ENCODE measurements at regions not wholly inside any gene's neighbourhood (a gene's known extent, or its start where the extent isn't known, plus 50 kb on each side); places are given as distances from the start of the nearest gene placed in this dataset.

DNA sequence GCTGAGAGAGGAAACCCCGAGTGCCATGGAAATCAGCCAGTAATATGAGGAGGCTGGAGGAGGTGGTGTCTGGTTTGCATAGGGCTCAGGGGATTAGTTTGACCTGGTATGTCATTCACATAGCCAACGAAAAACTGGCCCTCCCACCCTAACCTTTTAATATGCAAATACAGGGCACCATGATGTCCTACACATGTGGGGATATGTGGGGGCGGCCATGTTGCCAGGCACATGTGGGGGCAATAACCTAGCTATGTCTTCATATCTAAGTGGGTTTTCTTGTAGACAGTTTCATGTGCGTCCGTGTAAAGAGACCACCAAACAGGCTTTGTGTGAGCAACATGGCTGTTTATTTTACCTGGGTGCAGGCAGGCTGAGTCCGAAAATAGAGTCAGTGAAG is 110.1 kb downstream of the MOBP start:
- TF ChIP-seq, protein P1, sequence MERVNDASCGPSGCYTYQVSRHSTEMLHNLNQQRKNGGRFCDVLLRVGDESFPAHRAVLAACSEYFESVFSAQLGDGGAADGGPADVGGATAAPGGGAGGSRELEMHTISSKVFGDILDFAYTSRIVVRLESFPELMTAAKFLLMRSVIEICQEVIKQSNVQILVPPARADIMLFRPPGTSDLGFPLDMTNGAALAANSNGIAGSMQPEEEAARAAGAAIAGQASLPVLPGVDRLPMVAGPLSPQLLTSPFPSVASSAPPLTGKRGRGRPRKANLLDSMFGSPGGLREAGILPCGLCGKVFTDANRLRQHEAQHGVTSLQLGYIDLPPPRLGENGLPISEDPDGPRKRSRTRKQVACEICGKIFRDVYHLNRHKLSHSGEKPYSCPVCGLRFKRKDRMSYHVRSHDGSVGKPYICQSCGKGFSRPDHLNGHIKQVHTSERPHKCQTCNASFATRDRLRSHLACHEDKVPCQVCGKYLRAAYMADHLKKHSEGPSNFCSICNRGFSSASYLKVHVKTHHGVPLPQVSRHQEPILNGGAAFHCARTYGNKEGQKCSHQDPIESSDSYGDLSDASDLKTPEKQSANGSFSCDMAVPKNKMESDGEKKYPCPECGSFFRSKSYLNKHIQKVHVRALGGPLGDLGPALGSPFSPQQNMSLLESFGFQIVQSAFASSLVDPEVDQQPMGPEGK (tag by site-specific recombination; IDR thresholded peaks at IDR 0.05), result no peak
- TF ChIP-seq, protein P2, sequence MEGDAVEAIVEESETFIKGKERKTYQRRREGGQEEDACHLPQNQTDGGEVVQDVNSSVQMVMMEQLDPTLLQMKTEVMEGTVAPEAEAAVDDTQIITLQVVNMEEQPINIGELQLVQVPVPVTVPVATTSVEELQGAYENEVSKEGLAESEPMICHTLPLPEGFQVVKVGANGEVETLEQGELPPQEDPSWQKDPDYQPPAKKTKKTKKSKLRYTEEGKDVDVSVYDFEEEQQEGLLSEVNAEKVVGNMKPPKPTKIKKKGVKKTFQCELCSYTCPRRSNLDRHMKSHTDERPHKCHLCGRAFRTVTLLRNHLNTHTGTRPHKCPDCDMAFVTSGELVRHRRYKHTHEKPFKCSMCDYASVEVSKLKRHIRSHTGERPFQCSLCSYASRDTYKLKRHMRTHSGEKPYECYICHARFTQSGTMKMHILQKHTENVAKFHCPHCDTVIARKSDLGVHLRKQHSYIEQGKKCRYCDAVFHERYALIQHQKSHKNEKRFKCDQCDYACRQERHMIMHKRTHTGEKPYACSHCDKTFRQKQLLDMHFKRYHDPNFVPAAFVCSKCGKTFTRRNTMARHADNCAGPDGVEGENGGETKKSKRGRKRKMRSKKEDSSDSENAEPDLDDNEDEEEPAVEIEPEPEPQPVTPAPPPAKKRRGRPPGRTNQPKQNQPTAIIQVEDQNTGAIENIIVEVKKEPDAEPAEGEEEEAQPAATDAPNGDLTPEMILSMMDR (tag by site-specific recombination; IDR thresholded peaks at IDR 0.05), result no peak
- TF ChIP-seq ZNF660 (tag by site-specific recombination; IDR thresholded peaks at IDR 0.05) (no peak), ZFP3 (tag by site-specific recombination; IDR thresholded peaks at IDR 0.05; ENCODE audit: low read depth) (no peak), OVOL3 (tag by site-specific recombination; IDR thresholded peaks at IDR 0.05) (no peak), PRDM1 (tag by site-specific recombination; IDR thresholded peaks at IDR 0.05) (no peak), ZNF776 (tag by site-specific recombination; IDR thresholded peaks at IDR 0.05; ENCODE audit: borderline replicate concordance) (no peak)
- TF ChIP-seq, protein P3, sequence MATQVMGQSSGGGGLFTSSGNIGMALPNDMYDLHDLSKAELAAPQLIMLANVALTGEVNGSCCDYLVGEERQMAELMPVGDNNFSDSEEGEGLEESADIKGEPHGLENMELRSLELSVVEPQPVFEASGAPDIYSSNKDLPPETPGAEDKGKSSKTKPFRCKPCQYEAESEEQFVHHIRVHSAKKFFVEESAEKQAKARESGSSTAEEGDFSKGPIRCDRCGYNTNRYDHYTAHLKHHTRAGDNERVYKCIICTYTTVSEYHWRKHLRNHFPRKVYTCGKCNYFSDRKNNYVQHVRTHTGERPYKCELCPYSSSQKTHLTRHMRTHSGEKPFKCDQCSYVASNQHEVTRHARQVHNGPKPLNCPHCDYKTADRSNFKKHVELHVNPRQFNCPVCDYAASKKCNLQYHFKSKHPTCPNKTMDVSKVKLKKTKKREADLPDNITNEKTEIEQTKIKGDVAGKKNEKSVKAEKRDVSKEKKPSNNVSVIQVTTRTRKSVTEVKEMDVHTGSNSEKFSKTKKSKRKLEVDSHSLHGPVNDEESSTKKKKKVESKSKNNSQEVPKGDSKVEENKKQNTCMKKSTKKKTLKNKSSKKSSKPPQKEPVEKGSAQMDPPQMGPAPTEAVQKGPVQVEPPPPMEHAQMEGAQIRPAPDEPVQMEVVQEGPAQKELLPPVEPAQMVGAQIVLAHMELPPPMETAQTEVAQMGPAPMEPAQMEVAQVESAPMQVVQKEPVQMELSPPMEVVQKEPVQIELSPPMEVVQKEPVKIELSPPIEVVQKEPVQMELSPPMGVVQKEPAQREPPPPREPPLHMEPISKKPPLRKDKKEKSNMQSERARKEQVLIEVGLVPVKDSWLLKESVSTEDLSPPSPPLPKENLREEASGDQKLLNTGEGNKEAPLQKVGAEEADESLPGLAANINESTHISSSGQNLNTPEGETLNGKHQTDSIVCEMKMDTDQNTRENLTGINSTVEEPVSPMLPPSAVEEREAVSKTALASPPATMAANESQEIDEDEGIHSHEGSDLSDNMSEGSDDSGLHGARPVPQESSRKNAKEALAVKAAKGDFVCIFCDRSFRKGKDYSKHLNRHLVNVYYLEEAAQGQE (tag by site-specific recombination; IDR thresholded peaks at IDR 0.05), result no peak
- TF ChIP-seq, protein P4, sequence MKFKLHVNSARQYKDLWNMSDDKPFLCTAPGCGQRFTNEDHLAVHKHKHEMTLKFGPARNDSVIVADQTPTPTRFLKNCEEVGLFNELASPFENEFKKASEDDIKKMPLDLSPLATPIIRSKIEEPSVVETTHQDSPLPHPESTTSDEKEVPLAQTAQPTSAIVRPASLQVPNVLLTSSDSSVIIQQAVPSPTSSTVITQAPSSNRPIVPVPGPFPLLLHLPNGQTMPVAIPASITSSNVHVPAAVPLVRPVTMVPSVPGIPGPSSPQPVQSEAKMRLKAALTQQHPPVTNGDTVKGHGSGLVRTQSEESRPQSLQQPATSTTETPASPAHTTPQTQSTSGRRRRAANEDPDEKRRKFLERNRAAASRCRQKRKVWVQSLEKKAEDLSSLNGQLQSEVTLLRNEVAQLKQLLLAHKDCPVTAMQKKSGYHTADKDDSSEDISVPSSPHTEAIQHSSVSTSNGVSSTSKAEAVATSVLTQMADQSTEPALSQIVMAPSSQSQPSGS (tag by site-specific recombination; IDR thresholded peaks at IDR 0.05; ENCODE audit: low read depth), result no peak
- TF ChIP-seq, protein P5, sequence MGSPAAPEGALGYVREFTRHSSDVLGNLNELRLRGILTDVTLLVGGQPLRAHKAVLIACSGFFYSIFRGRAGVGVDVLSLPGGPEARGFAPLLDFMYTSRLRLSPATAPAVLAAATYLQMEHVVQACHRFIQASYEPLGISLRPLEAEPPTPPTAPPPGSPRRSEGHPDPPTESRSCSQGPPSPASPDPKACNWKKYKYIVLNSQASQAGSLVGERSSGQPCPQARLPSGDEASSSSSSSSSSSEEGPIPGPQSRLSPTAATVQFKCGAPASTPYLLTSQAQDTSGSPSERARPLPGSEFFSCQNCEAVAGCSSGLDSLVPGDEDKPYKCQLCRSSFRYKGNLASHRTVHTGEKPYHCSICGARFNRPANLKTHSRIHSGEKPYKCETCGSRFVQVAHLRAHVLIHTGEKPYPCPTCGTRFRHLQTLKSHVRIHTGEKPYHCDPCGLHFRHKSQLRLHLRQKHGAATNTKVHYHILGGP (tag by site-specific recombination; IDR thresholded peaks at IDR 0.05), result no peak
- TF ChIP-seq, protein P6, sequence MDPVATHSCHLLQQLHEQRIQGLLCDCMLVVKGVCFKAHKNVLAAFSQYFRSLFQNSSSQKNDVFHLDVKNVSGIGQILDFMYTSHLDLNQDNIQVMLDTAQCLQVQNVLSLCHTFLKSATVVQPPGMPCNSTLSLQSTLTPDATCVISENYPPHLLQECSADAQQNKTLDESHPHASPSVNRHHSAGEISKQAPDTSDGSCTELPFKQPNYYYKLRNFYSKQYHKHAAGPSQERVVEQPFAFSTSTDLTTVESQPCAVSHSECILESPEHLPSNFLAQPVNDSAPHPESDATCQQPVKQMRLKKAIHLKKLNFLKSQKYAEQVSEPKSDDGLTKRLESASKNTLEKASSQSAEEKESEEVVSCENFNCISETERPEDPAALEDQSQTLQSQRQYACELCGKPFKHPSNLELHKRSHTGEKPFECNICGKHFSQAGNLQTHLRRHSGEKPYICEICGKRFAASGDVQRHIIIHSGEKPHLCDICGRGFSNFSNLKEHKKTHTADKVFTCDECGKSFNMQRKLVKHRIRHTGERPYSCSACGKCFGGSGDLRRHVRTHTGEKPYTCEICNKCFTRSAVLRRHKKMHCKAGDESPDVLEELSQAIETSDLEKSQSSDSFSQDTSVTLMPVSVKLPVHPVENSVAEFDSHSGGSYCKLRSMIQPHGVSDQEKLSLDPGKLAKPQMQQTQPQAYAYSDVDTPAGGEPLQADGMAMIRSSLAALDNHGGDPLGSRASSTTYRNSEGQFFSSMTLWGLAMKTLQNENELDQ (tag by site-specific recombination; IDR thresholded peaks at IDR 0.05; ENCODE audit: low read depth), result no peak
- TF ChIP-seq, protein P7, sequence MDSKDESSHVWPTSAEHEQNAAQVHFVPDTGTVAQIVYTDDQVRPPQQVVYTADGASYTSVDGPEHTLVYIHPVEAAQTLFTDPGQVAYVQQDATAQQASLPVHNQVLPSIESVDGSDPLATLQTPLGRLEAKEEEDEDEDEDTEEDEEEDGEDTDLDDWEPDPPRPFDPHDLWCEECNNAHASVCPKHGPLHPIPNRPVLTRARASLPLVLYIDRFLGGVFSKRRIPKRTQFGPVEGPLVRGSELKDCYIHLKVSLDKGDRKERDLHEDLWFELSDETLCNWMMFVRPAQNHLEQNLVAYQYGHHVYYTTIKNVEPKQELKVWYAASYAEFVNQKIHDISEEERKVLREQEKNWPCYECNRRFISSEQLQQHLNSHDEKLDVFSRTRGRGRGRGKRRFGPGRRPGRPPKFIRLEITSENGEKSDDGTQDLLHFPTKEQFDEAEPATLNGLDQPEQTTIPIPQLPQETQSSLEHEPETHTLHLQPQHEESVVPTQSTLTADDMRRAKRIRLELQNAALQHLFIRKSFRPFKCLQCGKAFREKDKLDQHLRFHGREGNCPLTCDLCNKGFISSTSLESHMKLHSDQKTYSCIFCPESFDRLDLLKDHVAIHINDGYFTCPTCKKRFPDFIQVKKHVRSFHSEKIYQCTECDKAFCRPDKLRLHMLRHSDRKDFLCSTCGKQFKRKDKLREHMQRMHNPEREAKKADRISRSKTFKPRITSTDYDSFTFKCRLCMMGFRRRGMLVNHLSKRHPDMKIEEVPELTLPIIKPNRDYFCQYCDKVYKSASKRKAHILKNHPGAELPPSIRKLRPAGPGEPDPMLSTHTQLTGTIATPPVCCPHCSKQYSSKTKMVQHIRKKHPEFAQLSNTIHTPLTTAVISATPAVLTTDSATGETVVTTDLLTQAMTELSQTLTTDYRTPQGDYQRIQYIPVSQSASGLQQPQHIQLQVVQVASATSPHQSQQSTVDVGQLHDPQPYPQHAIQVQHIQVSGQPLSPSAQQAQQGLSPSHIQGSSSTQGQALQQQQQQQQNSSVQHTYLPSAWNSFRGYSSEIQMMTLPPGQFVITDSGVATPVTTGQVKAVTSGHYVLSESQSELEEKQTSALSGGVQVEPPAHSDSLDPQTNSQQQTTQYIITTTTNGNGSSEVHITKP (tag by site-specific recombination; IDR thresholded peaks at IDR 0.05), result no peak
